Neural cell (in vitro differentiated cells): ENCODE measurements at regions not wholly inside any gene's neighbourhood (a gene's known extent, or its start where the extent isn't known, plus 50 kb on each side); places are given as distances from the start of the nearest gene placed in this dataset.

Experiments
- H2AFZ ChIP-seq: fragments of 200-600, 300-800 bp; sonication (generic), shearing (Covaris generic); 2 replicates; pipeline ENCODE4 v1.6.0; 2014; ENCODE audit warnings: low read depth, mild to moderate bottlenecking, antibody characterized with exemption, low read length, moderate library complexity
- H3F3A ChIP-seq: fragments of 200-600 bp; shearing (Covaris generic); 2 replicates; pipeline ENCODE4 v1.6.1; 2016; ENCODE audit warnings: mild to moderate bottlenecking, moderate library complexity, mixed read lengths, antibody characterized with exemption, low read length; ENCODE audit not compliant: insufficient read depth, poor library complexity, severe bottlenecking
- H3K27ac ChIP-seq: fragments of 200-600, 300-800 bp; sonication (generic), shearing (Covaris generic); 2 replicates; pipeline ENCODE4 v1.5.1; 2014; ENCODE audit warnings: mild to moderate bottlenecking, low read length, moderate library complexity
- H3K27me3 ChIP-seq: fragments of 300-800, 200-600 bp; sonication (generic), shearing (Covaris generic); 2 replicates; pipeline ENCODE4 v1.6.0; 2014; ENCODE audit warnings: mild to moderate bottlenecking, low read depth, low read length, moderate library complexity; ENCODE audit not compliant: insufficient read depth
- H3K36me3 ChIP-seq: fragments of 300-800, 200-600 bp; sonication (generic), shearing (Covaris generic); 2 replicates; pipeline ENCODE4 v1.5.1; 2014; ENCODE audit warnings: mild to moderate bottlenecking, antibody characterized with exemption, low read length, moderate library complexity; ENCODE audit not compliant: insufficient read depth
- H3K4me2 ChIP-seq: fragments of 300-800, 200-600 bp; sonication (generic), shearing (Covaris generic); 2 replicates; pipeline ENCODE4 v1.6.0; 2014; ENCODE audit warnings: mild to moderate bottlenecking, low read length
- H3K4me3 ChIP-seq: fragments of 300-800, 200-600 bp; sonication (generic), shearing (Covaris generic); 2 replicates; pipeline ENCODE4 v1.5.1; 2014; ENCODE audit warnings: mild to moderate bottlenecking, low read length, moderate library complexity
- H3K79me2 ChIP-seq: fragments of 200-600 bp; shearing (Covaris generic); replicated peaks from 2 replicates; pipeline ENCODE4 v1.6.0; 2014; ENCODE audit warnings: mild to moderate bottlenecking, low read length, moderate library complexity; ENCODE audit not compliant: insufficient read depth
- H3K9ac ChIP-seq: fragments of 300-800, 200-600 bp; sonication (generic), shearing (Covaris generic); 2 replicates; pipeline ENCODE4 v1.6.1; 2016; ENCODE audit warnings: mild to moderate bottlenecking, low read length, mixed read lengths
- H3K9me2 ChIP-seq: fragments of 200-600 bp; shearing (Covaris generic); 2 replicates; pipeline ENCODE4 v1.6.1; 2016; ENCODE audit warnings: mild to moderate bottlenecking, low read length, mixed read lengths; ENCODE audit not compliant: insufficient read depth
- H3K9me3 ChIP-seq: fragments of 200-600, 300-800 bp; sonication (generic), shearing (Covaris generic); 2 replicates; pipeline ENCODE4 v1.6.1; 2016; ENCODE audit warnings: mild to moderate bottlenecking, mixed run types, low read length, moderate library complexity, mixed read lengths
- H4K20me1 ChIP-seq: fragments of 200-600 bp; shearing (Covaris generic); 2 replicates; pipeline ENCODE4 v1.6.1; 2016; ENCODE audit warnings: mild to moderate bottlenecking, mixed run types; ENCODE audit not compliant: insufficient read depth
- CTCF ChIP-seq: fragments of 450-650 bp; IDR thresholded peaks from 2 replicates; pipeline ENCODE4 v1.5.1; 2014; ENCODE audit warnings: antibody characterized with exemption, mild to moderate bottlenecking, moderate library complexity; ENCODE audit not compliant: poor library complexity, severe bottlenecking
- EP300 ChIP-seq: fragments of 450-650 bp; conservative IDR thresholded peaks from 2 replicates; pipeline ENCODE4 v1.6.1; 2014; ENCODE audit warnings: antibody characterized with exemption, mild to moderate bottlenecking, moderate library complexity; ENCODE audit not compliant: poor library complexity, severe bottlenecking
- EZH2 ChIP-seq: fragments of 200-600, 300-800 bp; shearing (Covaris generic), sonication (generic); IDR thresholded peaks from 2 replicates; pipeline ENCODE4 v1.6.1; 2014; ENCODE audit warnings: antibody characterized with exemption, low read length, borderline replicate concordance, mild to moderate bottlenecking; ENCODE audit not compliant: insufficient read depth, poor library complexity, severe bottlenecking
- MXI1 ChIP-seq: fragments of 450-650 bp; conservative IDR thresholded peaks from 2 replicates; pipeline ENCODE4 v1.6.1; 2014; ENCODE audit warnings: antibody characterized with exemption, mild to moderate bottlenecking; ENCODE audit not compliant: poor library complexity, severe bottlenecking
- POLR2AphosphoS5 ChIP-seq: IDR thresholded peaks from 2 replicates; pipeline ENCODE4 v1.6.1; 2012
- RAD21 ChIP-seq: fragments of 450-650 bp; conservative IDR thresholded peaks from 2 replicates; pipeline ENCODE4 v1.6.1; 2014; ENCODE audit warnings: antibody characterized with exemption, mild to moderate bottlenecking, moderate library complexity
- REST ChIP-seq: IDR thresholded peaks from 2 replicates; pipeline ENCODE4 v1.6.1; 2012; ENCODE audit warnings: borderline replicate concordance
- SMC3 ChIP-seq: fragments of 450-650 bp; conservative IDR thresholded peaks from 2 replicates; pipeline ENCODE4 v1.6.1; 2014; ENCODE audit warnings: antibody characterized with exemption, mild to moderate bottlenecking, moderate library complexity; ENCODE audit not compliant: poor library complexity
- TAF1 ChIP-seq: IDR thresholded peaks from 2 replicates; pipeline ENCODE4 v1.6.1; 2012; ENCODE audit warnings: low read depth

- Histone ChIP-seq H3K9ac (no peak overlapping the region), H3K36me3 (no peaks in the 10 kb centered on the region), H3K9me3 (no peaks in the 10 kb centered on the region), H3K9me2 (no peaks in the 10 kb centered on the region), H3K27ac (no peak overlapping the region), H3K27me3 (no peaks in the 10 kb centered on the region), H3F3A (no peaks in the 10 kb centered on the region), H2AFZ (no peak overlapping the region), H4K20me1 (no peaks in the 10 kb centered on the region), H3K4me2 (no peak overlapping the region), H3K4me3 (no peak overlapping the region), H3K79me2 (no peaks in the 10 kb centered on the region)
- TF ChIP-seq RAD21 (no peak), CTCF (no peak), POLR2AphosphoS5 (no peak), MXI1 (no peak), EZH2 (no peak), EP300 (no peak), SMC3 (no peak), TAF1 (no peak), REST (no peak)
Measured at GRCh38 chr4:31246856-31247255, 526.7 kb downstream of the PCDH7 start.

GRCh38 chr4:31259119-31259518 is 539.0 kb downstream of the PCDH7 start:
- H2AFZ ChIP-seq, result no peak overlapping the region
- H3K9ac ChIP-seq, result no peak overlapping the region
- no peak overlapping the region for H3K4me3 ChIP-seq
- no peak for TF ChIP-seq CTCF
- no peak for TF ChIP-seq SMC3
- TF ChIP-seq REST, result no peak
- no peak for TF ChIP-seq POLR2AphosphoS5
- no peak for TF ChIP-seq EZH2
- TF ChIP-seq TAF1, result no peak
- H3F3A ChIP-seq, result no peaks in the 10 kb centered on the region
- no peaks in the 10 kb centered on the region for H4K20me1 ChIP-seq
- no peak overlapping the region for H3K4me2 ChIP-seq
- no peaks in the 10 kb centered on the region for H3K27me3 ChIP-seq
- no peaks in the 10 kb centered on the region for H3K9me3 ChIP-seq
- no peak overlapping the region for H3K27ac ChIP-seq
- no peaks in the 10 kb centered on the region for H3K79me2 ChIP-seq
- H3K36me3 ChIP-seq, result no peaks in the 10 kb centered on the region
- H3K9me2 ChIP-seq, result no peaks in the 10 kb centered on the region
